NK-92 treated with Interleukin-12 subunit alpha and Interleukin-12 subunit beta, amount 100 ng/mL, for 24 hours (cell line): ENCODE measurements at regions not wholly inside any gene's neighbourhood (a gene's known extent, or its start where the extent isn't known, plus 50 kb on each side); places are given as distances from the start of the nearest gene placed in this dataset.

Experiments
- DNase-seq: peaks from one replicate; lab custom pipeline; 2025; lab: John Stamatoyannopoulos, UW

DNA sequence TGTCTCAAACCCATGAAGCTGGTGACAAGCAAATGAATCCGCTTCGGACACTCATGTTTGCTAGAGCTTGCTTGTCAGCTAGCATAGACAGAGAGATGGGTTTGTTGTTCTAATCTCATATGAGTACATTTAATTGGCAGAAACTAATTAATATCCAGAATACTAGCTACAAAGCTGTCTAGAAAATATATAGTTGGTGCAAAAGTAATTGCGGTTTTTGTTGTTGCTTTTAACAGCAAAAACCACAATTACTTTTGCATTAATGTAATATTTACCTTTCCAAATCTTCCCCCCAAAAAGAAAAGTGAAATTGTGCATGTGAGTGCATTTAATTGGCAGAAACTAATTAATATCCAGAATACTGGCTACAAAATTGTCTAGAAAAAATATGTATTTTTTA, 1115.2 kb downstream of the TDRD15 start:
- no peak for DNase-seq

DNA sequence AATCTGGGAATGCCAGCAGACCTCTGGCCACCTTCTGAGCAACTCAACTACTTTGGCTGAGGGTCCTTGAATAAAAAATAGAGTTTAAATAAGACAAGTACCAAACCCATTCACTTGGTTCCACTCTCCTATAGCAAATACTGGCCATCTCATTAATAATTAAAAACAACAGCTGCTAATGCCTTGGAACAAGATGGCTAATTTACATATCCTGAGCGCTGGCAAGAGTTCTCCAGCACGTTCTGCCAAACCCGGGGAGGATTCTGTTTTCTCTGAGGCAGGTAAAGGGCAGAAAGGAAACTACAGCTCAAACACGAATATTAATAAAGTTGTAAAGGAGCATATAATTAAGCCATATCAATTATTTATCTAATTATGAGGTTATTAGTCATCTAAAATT, 1123.7 kb downstream of the TDRD15 start:
- DNase-seq, result no peak

DNA sequence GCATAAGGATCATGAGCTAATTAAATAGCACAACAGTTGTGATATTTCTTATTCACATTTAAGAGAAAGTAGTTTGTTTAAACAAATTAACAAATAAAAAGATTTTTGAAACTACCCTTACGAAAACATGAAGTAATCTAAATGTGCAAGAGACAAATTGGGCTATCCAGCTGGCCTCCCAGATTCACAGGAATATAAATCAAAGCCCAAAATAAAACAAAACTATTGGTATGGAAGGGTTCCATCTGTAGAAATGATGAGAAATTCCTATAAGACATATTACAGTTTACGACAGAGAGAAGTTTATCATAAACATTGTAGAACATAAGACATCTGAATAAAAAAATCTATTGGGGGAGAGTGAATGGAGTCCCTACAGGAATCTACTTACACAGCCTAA, 1125.1 kb downstream of the TDRD15 start:
- DNase-seq, result no peak

- DNase-seq, result no peak
These were observed 1129.4 kb downstream of the TDRD15 start for GRCh38 chr2:22253171-22253570.

- DNase-seq, result no peak
These were observed 1123.8 kb upstream of the KLHL29 start for GRCh38 chr2:22261165-22261564.

- no peak for DNase-seq
These were observed 1114.6 kb upstream of the KLHL29 start for GRCh38 chr2:22270341-22270740.

DNA sequence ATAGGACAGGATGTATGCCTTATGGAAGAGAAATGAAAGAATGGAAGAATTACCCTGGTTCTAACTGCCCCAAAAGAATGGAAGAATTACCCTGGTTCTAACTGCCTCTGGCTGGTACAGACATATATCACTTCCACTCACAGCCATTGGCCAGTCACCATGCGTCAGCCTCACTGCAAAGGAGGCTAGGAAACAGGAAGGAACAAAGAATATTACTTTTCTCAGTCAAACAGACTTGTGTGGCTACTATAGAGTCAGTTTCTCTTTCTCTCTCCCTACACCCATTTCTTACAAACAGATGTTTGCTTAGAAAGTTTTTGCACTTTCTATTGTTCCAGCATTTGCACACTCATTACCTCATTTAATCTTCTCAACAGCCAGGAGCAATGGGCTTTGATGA, 1111.1 kb upstream of the KLHL29 start:
- no peak for DNase-seq

DNA sequence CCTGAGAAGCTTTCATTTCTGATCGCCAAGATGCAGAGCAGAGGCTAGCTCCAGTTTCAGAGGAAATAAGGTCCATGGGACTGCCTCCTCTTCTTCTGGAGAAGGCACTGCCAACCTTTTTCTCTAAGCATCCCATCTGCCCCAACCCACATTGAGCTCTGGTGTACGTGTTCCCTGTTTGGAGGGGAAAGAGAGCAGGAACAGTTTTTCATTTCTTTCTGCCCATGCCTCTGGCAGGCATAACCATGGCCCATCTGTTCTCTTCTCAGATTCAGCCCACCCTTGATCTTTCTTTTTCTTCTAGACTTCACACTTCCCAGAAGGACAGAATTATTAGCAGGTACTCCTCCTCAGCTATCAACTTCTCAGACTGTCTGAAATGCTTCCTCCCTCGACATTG, 1110.3 kb upstream of the KLHL29 start:
- DNase-seq, result no peak

DNA sequence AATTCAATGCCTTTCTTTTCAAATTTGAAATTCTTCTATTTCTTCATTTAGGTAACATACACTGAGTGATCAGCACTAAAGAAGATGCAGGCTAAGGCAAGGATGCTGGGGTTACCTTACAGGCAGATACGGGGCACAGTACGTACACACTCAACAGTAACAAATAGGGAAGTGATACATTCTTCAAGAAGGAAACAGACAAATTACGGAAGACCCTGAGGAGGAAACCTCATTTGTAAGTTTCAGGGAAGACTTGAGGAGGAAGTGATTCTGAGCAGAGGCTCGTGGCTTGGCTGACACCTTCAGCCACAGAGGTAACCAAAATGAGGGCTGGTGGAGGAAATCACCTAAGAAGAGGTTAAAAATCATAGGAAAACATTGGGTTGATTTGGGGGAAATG, 1108.3 kb upstream of the KLHL29 start:
- DNase-seq, result no peak

DNA sequence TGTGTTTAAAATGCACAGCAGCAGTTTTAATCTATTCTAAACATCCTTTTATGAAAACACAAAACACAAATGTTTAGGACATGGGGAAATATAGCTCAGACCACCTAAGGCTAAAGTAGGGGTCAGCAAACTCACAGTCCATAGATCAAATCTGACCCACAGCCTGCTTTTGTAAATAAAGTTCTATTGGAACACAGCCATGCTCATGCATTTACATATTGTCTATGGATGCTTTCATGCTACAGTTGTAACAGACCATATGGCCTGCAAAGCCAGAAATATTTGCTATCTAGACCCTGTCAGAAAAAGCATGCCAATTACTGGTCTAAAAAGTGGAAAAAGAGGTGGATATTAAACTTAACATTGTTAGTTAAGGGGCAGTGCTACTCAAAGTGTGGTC, 1105.4 kb upstream of the KLHL29 start:
- DNase-seq, result no peak

- DNase-seq, result no peak
These were observed 1103.9 kb upstream of the KLHL29 start for GRCh38 chr2:22281033-22281432.

DNA sequence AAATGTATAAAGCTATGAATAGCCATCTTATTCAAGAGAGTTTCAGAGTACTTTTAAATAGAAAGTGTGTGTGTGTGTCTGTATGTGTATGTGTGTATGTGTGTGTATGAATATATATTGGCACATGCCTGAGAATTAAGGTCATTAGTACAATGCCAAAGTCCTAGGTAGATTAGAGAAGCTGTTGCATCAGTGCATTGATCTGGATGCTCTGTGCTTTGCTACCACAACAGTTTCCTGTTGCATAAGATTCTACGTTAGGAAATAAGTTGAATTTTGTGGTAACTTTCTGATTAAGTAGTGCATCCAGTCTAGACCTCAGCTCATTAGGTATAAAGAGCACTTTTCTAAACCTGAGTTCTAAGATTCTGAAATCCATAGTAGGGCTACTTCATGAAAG, 1102.8 kb upstream of the KLHL29 start:
- no peak for DNase-seq

DNA sequence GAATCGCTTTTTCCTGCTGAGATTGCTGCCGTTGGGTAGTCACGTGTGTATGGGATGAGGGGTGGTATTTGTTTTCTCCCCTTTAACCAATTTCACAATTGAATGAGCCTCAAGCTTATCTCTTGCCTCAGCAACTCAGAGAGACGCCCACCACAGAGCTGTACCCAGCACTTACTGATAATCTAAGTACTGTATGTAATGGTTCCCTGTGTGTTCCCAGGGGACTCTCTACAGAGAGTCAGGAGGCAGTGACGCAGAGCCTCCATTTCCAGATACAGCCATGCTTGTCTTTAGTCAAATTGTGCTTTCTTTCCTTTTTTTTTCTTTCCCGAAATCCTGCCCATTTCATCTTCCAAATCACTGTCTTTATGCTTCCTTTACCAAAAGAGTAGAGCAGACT, 1102.1 kb upstream of the KLHL29 start:
- DNase-seq, result no peak

- no peak for DNase-seq
These were observed 1101.5 kb upstream of the KLHL29 start for GRCh38 chr2:22283436-22283835.

DNA sequence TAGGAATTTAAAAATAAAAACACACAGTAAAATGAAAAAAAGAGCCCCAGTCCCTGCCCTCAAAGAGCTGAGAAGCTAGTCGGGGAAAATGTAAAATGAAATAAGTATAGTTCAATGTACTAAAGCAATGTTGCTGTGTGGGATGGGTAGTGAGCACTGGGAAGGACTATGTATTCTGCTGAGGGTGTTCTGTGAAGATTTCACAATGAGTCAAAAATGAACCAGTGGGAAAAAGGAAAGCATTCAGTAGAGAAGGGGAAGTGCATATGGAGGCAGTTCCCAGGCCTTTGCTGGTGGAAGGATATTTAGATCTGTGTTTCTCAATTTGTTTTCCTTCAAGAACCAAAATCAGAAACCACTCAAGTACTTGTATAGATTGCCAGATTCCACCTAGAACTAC, 1094.7 kb upstream of the KLHL29 start:
- DNase-seq, result no peak

GRCh38 chr2:22290909-22291473, 1094.0 kb upstream of the KLHL29 start:
- no peak for DNase-seq

GRCh38 chr2:22301228-22301627, 1083.8 kb upstream of the KLHL29 start:
- no peak for DNase-seq

DNA sequence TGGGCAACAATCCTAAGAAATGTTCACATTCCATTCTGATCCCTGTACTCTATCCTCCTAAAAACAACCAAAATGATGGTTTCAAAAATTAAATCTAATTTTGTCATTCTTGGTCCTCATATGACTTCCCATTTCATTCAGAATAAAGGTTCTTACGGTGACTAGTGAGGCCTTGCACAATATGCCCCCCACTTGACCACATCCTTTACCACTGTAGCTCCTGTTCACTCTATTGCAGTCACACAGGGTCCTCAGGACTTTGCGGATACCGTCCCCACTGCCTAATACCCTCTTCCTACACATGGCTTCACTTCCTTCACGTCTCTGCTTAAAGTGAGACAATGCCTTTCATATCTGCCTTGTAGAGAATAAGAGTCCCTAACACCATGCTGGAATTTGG, 1058.7 kb upstream of the KLHL29 start:
- no peak for DNase-seq

- DNase-seq, result no peak
These were observed 1055.5 kb upstream of the KLHL29 start for GRCh38 chr2:22329211-22330154.

- no peak for DNase-seq
These were observed 1048.6 kb upstream of the KLHL29 start for GRCh38 chr2:22336414-22336813.

GRCh38 chr2:22340716-22341115, 1044.3 kb upstream of the KLHL29 start:
- DNase-seq, result no peak

- no peak for DNase-seq
These were observed 1037.7 kb upstream of the KLHL29 start for GRCh38 chr2:22347306-22347705.

GRCh38 chr2:22350621-22351020, 1034.4 kb upstream of the KLHL29 start:
- DNase-seq, result no peak
